Progenitor cell of endocrine pancreas (in vitro differentiated cells): ENCODE measurements at regions not wholly inside any gene's neighbourhood (a gene's known extent, or its start where the extent isn't known, plus 50 kb on each side); places are given as distances from the start of the nearest gene placed in this dataset.

Experiments used
- DNase-seq: peaks from one replicate; pipeline ENCODE4 v3.0.0; 2021; ENCODE audit warnings: low spot score; ENCODE audit not compliant: unreplicated experiment
- H3K27ac Mint-ChIP-seq: 2 replicates; pipeline ENCODE4 v1.8.0; 2021; ENCODE audit warnings: mild to moderate bottlenecking, moderate library complexity, mixed read lengths
- H3K27me3 Mint-ChIP-seq: 2 replicates; pipeline ENCODE4 v1.8.0; 2021; ENCODE audit warnings: mixed read lengths
- H3K36me3 Mint-ChIP-seq: 2 replicates; pipeline ENCODE4 v1.8.0; 2022; ENCODE audit warnings: mixed read lengths; ENCODE audit not compliant: insufficient read depth
- H3K4me1 Mint-ChIP-seq: 2 replicates; pipeline ENCODE4 v1.8.0; 2021; ENCODE audit warnings: low read depth, mixed read lengths
- H3K4me3 Mint-ChIP-seq: 2 replicates; pipeline ENCODE4 v1.8.0; 2021; ENCODE audit warnings: low read depth, mild to moderate bottlenecking, moderate library complexity, mixed read lengths
- H3K9me3 Mint-ChIP-seq: 2 replicates; pipeline ENCODE4 v1.8.0; 2021; ENCODE audit warnings: low read depth, mixed read lengths
- CTCF ChIP-seq: fragments of 200-600 bp; sonication (generic); IDR thresholded peaks from one replicate; pipeline ENCODE4 v1.5.0; 2021; ENCODE audit warnings: antibody characterized with exemption, mild to moderate bottlenecking; ENCODE audit not compliant: unreplicated experiment

DNA sequence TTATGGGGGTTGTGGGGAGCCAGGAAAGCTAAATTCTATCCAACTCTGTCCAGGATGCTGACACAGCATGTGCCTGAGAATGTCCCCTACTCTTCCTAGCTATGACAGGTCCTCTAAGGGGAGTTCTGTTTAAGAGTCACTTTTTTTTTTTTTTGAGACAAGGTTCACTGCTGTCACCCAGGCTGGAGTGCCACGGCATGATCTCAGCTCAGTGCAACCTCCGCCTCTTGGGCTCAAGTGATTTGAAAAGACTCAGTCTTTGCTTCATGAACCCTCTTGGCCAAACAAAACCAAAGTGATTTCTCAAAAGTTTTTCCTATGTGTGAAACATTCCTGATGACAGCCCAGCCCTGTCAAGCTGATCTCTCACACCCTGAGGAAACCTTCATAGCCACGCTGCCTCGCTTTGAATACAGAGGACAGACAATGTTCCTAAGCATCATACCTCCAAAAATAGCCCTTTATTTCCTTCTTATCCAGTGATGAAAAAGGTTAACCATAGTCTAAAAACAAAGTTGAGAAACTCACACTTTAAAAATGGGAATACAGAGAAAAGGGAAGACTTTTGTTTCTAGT lies 105.5 kb upstream of the PROK2 start:
- H3K36me3 Mint-ChIP-seq: no peaks in the 10 kb centered on the region
- H3K27me3 Mint-ChIP-seq: peaks cover 12% of the 10 kb centered on the region
- H3K4me3 Mint-ChIP-seq: no peak overlapping the region
- no peak for DNase-seq
- H3K4me1 Mint-ChIP-seq: peaks cover 3% of the 10 kb centered on the region
- no peak for TF ChIP-seq CTCF
- no peaks in the 10 kb centered on the region for H3K9me3 Mint-ChIP-seq
- no peak overlapping the region for H3K27ac Mint-ChIP-seq

- H3K27ac Mint-ChIP-seq: no peak overlapping the region
- no peaks in the 10 kb centered on the region for H3K36me3 Mint-ChIP-seq
- no peaks in the 10 kb centered on the region for H3K4me1 Mint-ChIP-seq
- peaks cover 12% of the 10 kb centered on the region for H3K27me3 Mint-ChIP-seq
- H3K4me3 Mint-ChIP-seq: no peak overlapping the region
- H3K9me3 Mint-ChIP-seq: no peaks in the 10 kb centered on the region
- TF ChIP-seq CTCF: no peak
- DNase-seq: no peak
Observed at GRCh38 chr3:71887256-71887655, 102.3 kb upstream of the PROK2 start.

GRCh38 chr3:71885006-71885405 lies 100.1 kb upstream of the PROK2 start:
- no peak overlapping the region for H3K27ac Mint-ChIP-seq
- no peaks in the 10 kb centered on the region for H3K4me1 Mint-ChIP-seq
- DNase-seq: no peak
- H3K36me3 Mint-ChIP-seq: no peaks in the 10 kb centered on the region
- H3K4me3 Mint-ChIP-seq: no peak overlapping the region
- peaks cover 14% of the 10 kb centered on the region for H3K27me3 Mint-ChIP-seq
- no peak for TF ChIP-seq CTCF
- no peaks in the 10 kb centered on the region for H3K9me3 Mint-ChIP-seq

GRCh38 chr3:71881732-71882131 lies 96.8 kb upstream of the PROK2 start:
- no peak for DNase-seq
- no peak overlapping the region for H3K4me3 Mint-ChIP-seq
- H3K4me1 Mint-ChIP-seq: no peaks in the 10 kb centered on the region
- no peaks in the 10 kb centered on the region for H3K9me3 Mint-ChIP-seq
- no peak overlapping the region for H3K27ac Mint-ChIP-seq
- peaks cover 8% of the 10 kb centered on the region for H3K27me3 Mint-ChIP-seq
- no peaks in the 10 kb centered on the region for H3K36me3 Mint-ChIP-seq
- TF ChIP-seq CTCF: no peak

- Mint-ChIP-seq H3K36me3 (no peaks in the 10 kb centered on the region), H3K4me3 (no peak overlapping the region), H3K4me1 (no peaks in the 10 kb centered on the region), H3K9me3 (no peaks in the 10 kb centered on the region), H3K27me3 (peaks cover 11% of the 10 kb centered on the region), H3K27ac (no peak overlapping the region)
- TF ChIP-seq CTCF: no peak
- no peak for DNase-seq
Observed at GRCh38 chr3:71881041-71881440, 96.1 kb upstream of the PROK2 start.
